Esophagus squamous epithelium (tissue), 5 donors: ENCODE measurements at regions not wholly inside any gene's neighbourhood (a gene's known extent, or its start where the extent isn't known, plus 50 kb on each side); places are given as distances from the start of the nearest gene placed in this dataset.

Experiments
- DNase-seq: peaks from one replicate; lab custom pipeline; 2025; lab: John Stamatoyannopoulos, UW
- H3K27ac ChIP-seq, 4 donors: fragments of 200-600 bp; sonication (generic); one replicate each; pipeline ENCODE4 v1.5.1; 2016 to 2019; ENCODE audit warnings: mild to moderate bottlenecking in 1 of 4
- H3K27me3 ChIP-seq, 4 donors: fragments of 200-600 bp; sonication (generic); 1 replicate in 3 of 4; 2 replicates in 1 of 4; pipeline versions ENCODE4 v1.5.1 to v1.6.0; 2017 to 2021; ENCODE audit warnings: antibody characterized with exemption in 1 of 4
- H3K36me3 ChIP-seq, 3 donors: fragments of 200-600 bp; sonication (generic); one replicate each; pipeline ENCODE4 v1.5.1; 2016 to 2019
- H3K4me1 ChIP-seq, 3 donors: fragments of 200-600 bp; sonication (generic); one replicate each; pipeline ENCODE4 v1.5.1; 2017 to 2019
- H3K4me3 ChIP-seq, 4 donors: fragments of 200-600 bp; sonication (generic); 1 replicate in 3 of 4; 2 replicates in 1 of 4; pipeline ENCODE4 v1.5.1; 2016 to 2019; ENCODE audit warnings: mild to moderate bottlenecking in 2 of 4, moderate library complexity in 1 of 4
- H3K9me3 ChIP-seq, 3 donors: fragments of 200-600 bp; sonication (generic); one replicate each; pipeline ENCODE4 v1.5.1; 2016 to 2019
- POLR2A ChIP-seq, 4 donors: fragments of 450-650 bp; IDR thresholded peaks; one replicate each; pipeline ENCODE4 v1.6.1; 2017; ENCODE audit warnings: antibody characterized with exemption in 4 of 4, mild to moderate bottlenecking in 4 of 4, moderate library complexity in 3 of 4
- WGBS, 2 donors: methylation state at CpG; one replicate each; pipeline ENCODE4 v1.1.5; 2018; 5-methylcytosine and 5-hydroxymethylcytosine counted together
- intact Hi-C: fragments of 100-400 bp; cut with DNase I; formaldehyde crosslinking; loops from one replicate; pipeline ENCODE4 v1.15.0; 2022
- TF ChIP-seq, protein P1 (sequence below), 6 experiments: fragments of 450-650 bp in 4 of 6; fragments of 200-600 bp in 2 of 6; sonication (generic) in 2 of 6; IDR thresholded peaks; one replicate each; pipeline ENCODE4 v1.5.1; 2016 to 2019; ENCODE audit warnings: antibody characterized with exemption in 6 of 6, mild to moderate bottlenecking in 4 of 6, moderate library complexity in 4 of 6
- donor health status: DM: yes; HTN: yes; CAD: no.

DNA sequence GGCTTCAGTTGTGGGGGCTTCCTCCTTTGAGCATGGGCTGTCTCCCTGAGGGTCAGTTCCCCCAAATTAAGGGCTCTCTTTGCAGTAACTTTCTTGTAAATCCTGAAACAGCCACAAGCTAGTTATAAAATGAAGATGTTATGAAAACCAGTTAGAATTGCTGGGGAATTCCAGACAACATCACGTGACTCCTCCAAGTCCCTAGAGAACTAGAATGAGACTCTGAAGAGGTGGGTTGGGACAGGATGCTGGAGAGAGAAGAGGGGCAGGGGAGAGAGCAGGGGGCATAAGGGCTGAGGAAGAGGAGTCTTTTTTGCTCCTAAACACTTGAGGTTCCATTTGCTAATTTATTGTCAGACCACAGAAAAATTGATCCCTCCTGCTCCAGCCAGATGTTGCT, 380.3 kb downstream of the DHX35 start:
- intact Hi-C loops, result no loop called here
- Histone ChIP-seq H3K4me1 (no peaks in the 10 kb centered on the region), H3K9me3 (peaks cover 0 to 2% (median 0%) of the 10 kb centered on the region in 3 donors), H3K36me3 (no peaks in the 10 kb centered on the region), H3K27me3 (no peaks in the 10 kb centered on the region), H3K4me3 (no peak overlapping the region), H3K27ac (no peak overlapping the region)
- no peak for DNase-seq
- TF ChIP-seq, protein P1, sequence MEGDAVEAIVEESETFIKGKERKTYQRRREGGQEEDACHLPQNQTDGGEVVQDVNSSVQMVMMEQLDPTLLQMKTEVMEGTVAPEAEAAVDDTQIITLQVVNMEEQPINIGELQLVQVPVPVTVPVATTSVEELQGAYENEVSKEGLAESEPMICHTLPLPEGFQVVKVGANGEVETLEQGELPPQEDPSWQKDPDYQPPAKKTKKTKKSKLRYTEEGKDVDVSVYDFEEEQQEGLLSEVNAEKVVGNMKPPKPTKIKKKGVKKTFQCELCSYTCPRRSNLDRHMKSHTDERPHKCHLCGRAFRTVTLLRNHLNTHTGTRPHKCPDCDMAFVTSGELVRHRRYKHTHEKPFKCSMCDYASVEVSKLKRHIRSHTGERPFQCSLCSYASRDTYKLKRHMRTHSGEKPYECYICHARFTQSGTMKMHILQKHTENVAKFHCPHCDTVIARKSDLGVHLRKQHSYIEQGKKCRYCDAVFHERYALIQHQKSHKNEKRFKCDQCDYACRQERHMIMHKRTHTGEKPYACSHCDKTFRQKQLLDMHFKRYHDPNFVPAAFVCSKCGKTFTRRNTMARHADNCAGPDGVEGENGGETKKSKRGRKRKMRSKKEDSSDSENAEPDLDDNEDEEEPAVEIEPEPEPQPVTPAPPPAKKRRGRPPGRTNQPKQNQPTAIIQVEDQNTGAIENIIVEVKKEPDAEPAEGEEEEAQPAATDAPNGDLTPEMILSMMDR (IDR thresholded peaks at IDR 0.05), result no peak
- no peak for TF ChIP-seq POLR2A (IDR thresholded peaks at IDR 0.05)
- WGBS, 2 donors, result 20 to 50% methylated on average over 1 of the region's 1 CpG

DNA sequence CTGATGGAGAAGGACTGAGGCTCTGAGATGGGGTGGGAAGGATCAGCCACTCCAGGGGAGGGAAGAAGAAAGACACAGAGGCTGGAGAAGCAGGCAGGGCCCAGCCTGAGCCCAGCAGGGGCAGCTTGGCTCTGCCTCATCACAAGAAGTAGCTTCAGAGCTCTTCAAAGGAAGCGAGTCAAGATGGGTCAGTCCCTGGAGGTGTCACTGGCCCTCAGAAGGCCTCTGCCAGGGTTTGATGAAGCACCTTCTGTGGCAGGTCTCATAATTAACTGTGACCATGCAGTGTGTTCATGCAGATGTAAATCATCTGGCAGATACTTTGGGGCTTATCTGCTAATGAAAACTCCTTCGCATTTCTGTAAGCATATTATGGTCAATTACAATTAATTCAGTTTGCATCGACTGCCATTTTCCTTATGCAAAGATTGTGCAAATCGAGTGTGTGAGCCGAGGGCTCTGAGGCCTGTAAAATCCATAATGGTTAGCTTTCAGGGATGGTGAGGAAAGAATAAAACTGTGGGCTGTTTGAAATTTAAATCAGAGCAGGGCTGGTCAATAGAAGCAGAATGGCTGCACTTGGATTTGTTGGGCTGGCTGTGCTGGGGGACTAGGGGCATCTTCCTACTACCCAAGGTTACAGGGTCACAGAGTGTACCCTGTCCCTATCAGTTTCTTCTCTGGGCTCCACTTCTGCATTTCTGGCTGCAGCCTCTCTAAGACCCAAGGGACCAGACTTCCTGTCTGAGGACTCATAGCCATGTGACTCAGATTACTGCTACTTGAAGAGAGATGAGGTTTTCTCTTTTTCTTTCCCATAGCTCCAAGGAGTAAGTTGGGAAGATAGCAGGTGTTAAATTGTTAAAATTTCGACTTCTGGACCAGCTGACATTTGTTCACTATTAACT, 376.6 kb downstream of the DHX35 start:
- H3K36me3 ChIP-seq, result no peaks in the 10 kb centered on the region
- no peaks in the 10 kb centered on the region for H3K9me3 ChIP-seq
- intact Hi-C loops, result no loop called here
- H3K4me1 ChIP-seq, result no peaks in the 10 kb centered on the region
- no peak for DNase-seq
- H3K27me3 ChIP-seq, result no peaks in the 10 kb centered on the region
- WGBS, 2 donors, result 54 to 76% methylated on average over 6 of the region's 6 CpGs
- H3K27ac ChIP-seq, result no peak overlapping the region
- H3K4me3 ChIP-seq, result no peak overlapping the region
- TF ChIP-seq, protein P1 (IDR thresholded peaks at IDR 0.05), result no peak
- TF ChIP-seq POLR2A (IDR thresholded peaks at IDR 0.05), result no peak

DNA sequence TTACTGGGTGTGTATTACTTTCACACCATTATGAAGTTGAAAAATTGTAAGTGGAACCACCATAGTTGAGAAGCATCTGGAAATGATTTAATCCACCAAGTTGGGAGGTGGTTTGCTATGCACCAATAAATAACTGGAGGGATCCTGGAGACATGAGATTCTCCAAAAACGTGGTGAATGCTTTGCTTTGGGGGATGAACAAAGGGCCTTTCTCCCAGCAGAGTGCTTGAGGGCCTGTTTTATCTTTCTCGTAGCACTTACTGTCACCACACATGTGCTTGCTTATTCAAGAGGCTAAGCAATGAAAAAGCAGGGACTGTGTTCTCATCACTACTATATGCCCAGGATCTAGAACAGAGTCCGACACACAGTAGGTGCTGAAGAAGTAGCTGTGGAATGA, 371.1 kb downstream of the DHX35 start:
- Histone ChIP-seq H3K27me3 (peaks cover 0 to 4% (median 0%) of the 10 kb centered on the region in 4 donors), H3K9me3 (no peaks in the 10 kb centered on the region), H3K27ac (no peak overlapping the region), H3K4me3 (no peak overlapping the region), H3K4me1 (no peaks in the 10 kb centered on the region), H3K36me3 (no peaks in the 10 kb centered on the region)
- no peak for DNase-seq
- WGBS, 2 donors, result 68 to 80% methylated on average over 3 of the region's 3 CpGs
- intact Hi-C loops, result no loop called here
- TF ChIP-seq POLR2A (IDR thresholded peaks at IDR 0.05), result no peak
- TF ChIP-seq, protein P1 (IDR thresholded peaks at IDR 0.05), result no peak

DNA sequence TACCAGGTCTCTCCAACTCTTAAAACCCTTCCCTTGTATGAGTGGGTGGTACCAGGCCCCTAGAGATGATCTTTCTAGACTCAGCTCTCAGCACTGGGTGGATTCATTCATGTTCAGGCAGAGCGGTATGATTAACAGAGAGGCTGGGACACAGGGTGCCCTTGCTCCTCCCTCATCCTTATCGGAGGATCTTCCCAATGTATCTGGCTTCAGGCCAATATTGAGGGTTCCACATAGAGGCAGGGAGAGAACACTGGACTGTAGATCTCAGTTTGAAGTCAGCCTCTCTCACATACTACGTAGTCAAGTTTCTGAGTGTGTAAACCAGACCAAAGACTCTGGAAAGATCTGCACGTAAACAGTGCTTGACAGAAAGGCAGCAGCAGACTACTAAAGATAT, 366.2 kb downstream of the DHX35 start:
- TF ChIP-seq POLR2A (IDR thresholded peaks at IDR 0.05), result no peak
- TF ChIP-seq, protein P1 (IDR thresholded peaks at IDR 0.05), result no peak
- H3K4me1 ChIP-seq, result no peaks in the 10 kb centered on the region
- no peak for DNase-seq
- no peak overlapping the region for H3K27ac ChIP-seq
- no peaks in the 10 kb centered on the region for H3K9me3 ChIP-seq
- no peak overlapping the region for H3K4me3 ChIP-seq
- peaks cover 0 to 18% (median 0%) of the 10 kb centered on the region in 4 donors for H3K27me3 ChIP-seq
- H3K36me3 ChIP-seq, result no peaks in the 10 kb centered on the region
- 69 to 74% methylated on average over 3 to 4 of the region's 4 CpGs for WGBS, 2 donors
- intact Hi-C loops, result no loop called here

DNA sequence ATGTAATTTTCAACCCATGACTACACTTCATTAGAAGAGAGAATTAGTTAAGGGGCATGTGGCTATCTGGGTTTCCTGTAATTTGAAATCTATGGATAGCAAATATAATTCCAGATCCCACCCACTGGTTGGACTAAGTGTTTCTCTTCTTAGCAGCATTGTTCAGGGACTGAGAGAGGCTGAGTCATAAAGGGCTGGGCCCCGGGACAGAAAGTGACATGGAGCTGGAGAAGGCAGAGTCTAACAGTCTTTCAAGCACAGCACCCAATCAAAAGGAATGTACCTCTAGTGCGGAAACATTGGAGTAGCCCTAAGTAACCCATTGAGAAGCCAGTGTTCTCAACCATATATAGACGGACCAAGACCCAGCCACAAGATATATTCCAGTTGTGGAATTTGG, 363.9 kb downstream of the DHX35 start:
- no peaks in the 10 kb centered on the region for H3K36me3 ChIP-seq
- TF ChIP-seq, protein P1 (IDR thresholded peaks at IDR 0.05), result no peak
- no peak for TF ChIP-seq POLR2A (IDR thresholded peaks at IDR 0.05)
- H3K4me3 ChIP-seq, result no peak overlapping the region
- WGBS, 2 donors, result 49 to 73% methylated on average over 3 of the region's 3 CpGs
- H3K4me1 ChIP-seq, result no peaks in the 10 kb centered on the region
- peaks cover 0 to 18% (median 0%) of the 10 kb centered on the region in 4 donors for H3K27me3 ChIP-seq
- H3K27ac ChIP-seq, result no peak overlapping the region
- intact Hi-C loops, result no loop called here
- no peaks in the 10 kb centered on the region for H3K9me3 ChIP-seq
- no peak for DNase-seq
